OCI-LY7 (cell line): ENCODE measurements at regions not wholly inside any gene's neighbourhood (a gene's known extent, or its start where the extent isn't known, plus 50 kb on each side); places are given as distances from the start of the nearest gene placed in this dataset.

Experiments
- BruUV-seq: library from RNA; stranded (reverse); fragments of 400-500 nt; replicated peaks from 2 replicates; lab custom pipeline; 2021; lab: Mats Ljungman, UMichigan
- CTCF ChIA-PET: fragments of 300-600 bp; sonication (Branson Sonifier 250); formaldehyde crosslinking; loops from one replicate; lab custom pipeline; 2022; ENCODE audit warnings: antibody characterized with exemption; ENCODE audit not compliant: unreplicated experiment; lab: Charles Lee
- POLR2A ChIA-PET: fragments of 300-600 bp; sonication (Branson Sonifier 250); formaldehyde crosslinking; loops from one replicate; lab custom pipeline; 2022; ENCODE audit warnings: antibody characterized with exemption; lab: Charles Lee
- DNase-seq: peaks from one replicate; pipeline ENCODE4 v3.0.0-alpha.2; 2015; ENCODE audit warnings: low spot score
- H2AFZ ChIP-seq: fragments of 200-600 bp; sonication (generic), shearing (Covaris generic); 2 replicates; pipeline ENCODE4 v1.6.1; 2014; ENCODE audit warnings: mild to moderate bottlenecking, antibody characterized with exemption, low read length, moderate library complexity
- H3K27ac ChIP-seq: fragments of 200-600 bp; sonication (generic); 2 replicates; pipeline ENCODE4 v1.5.1; 2014; ENCODE audit warnings: mixed run types, low read depth, mild to moderate bottlenecking, moderate library complexity, low read length, inconsistent platforms; ENCODE audit not compliant: poor library complexity, severe bottlenecking
- H3K36me3 ChIP-seq: fragments of 200-600 bp; sonication (generic); 2 replicates; pipeline ENCODE4 v1.6.1; 2014; ENCODE audit warnings: mild to moderate bottlenecking, antibody characterized with exemption, low read length, moderate library complexity, mixed read lengths; ENCODE audit not compliant: insufficient read depth
- H3K4me1 ChIP-seq: fragments of 200-600 bp; sonication (generic); 2 replicates; pipeline ENCODE4 v1.5.1; 2014; ENCODE audit warnings: mild to moderate bottlenecking, low read length; ENCODE audit not compliant: insufficient read depth, poor library complexity, severe bottlenecking
- H3K4me2 ChIP-seq: fragments of 200-600 bp; sonication (generic); 2 replicates; pipeline ENCODE4 v1.6.1; 2014; ENCODE audit warnings: mild to moderate bottlenecking, low read length
- H3K4me3 ChIP-seq: fragments of 200-600 bp; sonication (generic); 2 replicates; pipeline ENCODE4 v1.5.1; 2014; ENCODE audit warnings: mild to moderate bottlenecking, low read depth, low read length; ENCODE audit not compliant: poor library complexity, severe bottlenecking
- H3K79me2 ChIP-seq: fragments of 200-600 bp; sonication (generic); 2 replicates; pipeline ENCODE4 v1.6.1; 2016; ENCODE audit warnings: low read depth, mild to moderate bottlenecking, low read length, moderate library complexity, mixed read lengths; ENCODE audit not compliant: insufficient read depth
- H3K9me2 ChIP-seq: fragments of 200-600 bp; sonication (generic); 2 replicates; pipeline ENCODE4 v1.6.1; 2016; ENCODE audit warnings: mild to moderate bottlenecking, low read length, mixed read lengths; ENCODE audit not compliant: insufficient read depth
- H3K9me3 ChIP-seq: fragments of 200-600 bp; sonication (generic); 2 replicates; pipeline ENCODE4 v1.6.1; 2014; ENCODE audit warnings: mild to moderate bottlenecking, mixed run types, low read length, mixed read lengths
- H4K20me1 ChIP-seq: fragments of 200-600 bp; sonication (generic); 2 replicates; pipeline ENCODE4 v1.6.1; 2014; ENCODE audit warnings: mild to moderate bottlenecking, antibody characterized with exemption, low read length, moderate library complexity, mixed read lengths; ENCODE audit not compliant: insufficient read depth
- CTCF ChIP-seq: fragments of 200-600 bp; sonication (generic); conservative IDR thresholded peaks from 2 replicates; pipeline ENCODE4 v1.5.1; 2014; ENCODE audit warnings: mild to moderate bottlenecking, antibody characterized with exemption, low read length, moderate library complexity, mixed read lengths
- EZH2phosphoT487 ChIP-seq: fragments of 200-600 bp; sonication (generic); IDR thresholded peaks from 2 replicates; pipeline ENCODE4 v1.6.1; 2018; ENCODE audit warnings: low read depth, borderline replicate concordance, mild to moderate bottlenecking, mixed run types, antibody characterized with exemption, low read length, moderate library complexity, mixed read lengths
- intact Hi-C: fragments of 100-400 bp; cut with micrococcal nuclease; formaldehyde crosslinking; loops from one replicate; pipeline ENCODE4 v1.10.0; 2022; ENCODE audit not compliant: unreplicated experiment

- H3K36me3 ChIP-seq: no peaks in the 10 kb centered on the region
- no peak overlapping the region for H3K4me2 ChIP-seq
- BruUV-seq: no TSS peak
- H3K4me1 ChIP-seq: no peaks in the 10 kb centered on the region
- ChIA-PET POLR2A (no interaction called here), CTCF (no interaction called here)
- H3K79me2 ChIP-seq: no peaks in the 10 kb centered on the region
- H3K4me3 ChIP-seq: no peak overlapping the region
- no peak overlapping the region for H2AFZ ChIP-seq
- H3K9me2 ChIP-seq: no peaks in the 10 kb centered on the region
- H3K9me3 ChIP-seq: no peaks in the 10 kb centered on the region
- intact Hi-C loops: no loop called here
- H4K20me1 ChIP-seq: no peaks in the 10 kb centered on the region
- TF ChIP-seq CTCF (no peak), EZH2phosphoT487 (no peak)
- DNase-seq: no peak
- no peak overlapping the region for H3K27ac ChIP-seq
Measured at GRCh38 chr12:30197392-30198057, 413.8 kb upstream of the TMTC1 start.

GRCh38 chr12:30191696-30192455 lies 408.1 kb upstream of the TMTC1 start:
- Histone ChIP-seq H3K4me2 (no peak overlapping the region), H4K20me1 (no peaks in the 10 kb centered on the region), H3K79me2 (no peaks in the 10 kb centered on the region), H2AFZ (no peak overlapping the region), H3K36me3 (no peaks in the 10 kb centered on the region), H3K4me1 (no peaks in the 10 kb centered on the region), H3K27ac (no peak overlapping the region), H3K9me3 (no peaks in the 10 kb centered on the region), H3K9me2 (no peaks in the 10 kb centered on the region), H3K4me3 (no peak overlapping the region)
- intact Hi-C loops: no loop called here
- TF ChIP-seq EZH2phosphoT487 (no peak), CTCF (no peak)
- no TSS peak for BruUV-seq
- DNase-seq: no peak
- CTCF ChIA-PET: no interaction called here
- POLR2A ChIA-PET: no interaction called here
